H1 (cell line): ENCODE measurements at regions not wholly inside any gene's neighbourhood (a gene's known extent, or its start where the extent isn't known, plus 50 kb on each side); places are given as distances from the start of the nearest gene placed in this dataset.

ENCODE experiments used
- CHD1 ChIP-seq: IDR thresholded peaks from 2 replicates; pipeline ENCODE4 v1.6.1; 2012; ENCODE audit warnings: low read depth, low read length, improper control_type of control experiment
- CTBP2 ChIP-seq: IDR thresholded peaks from 2 replicates; pipeline ENCODE4 v1.7.0; 2011; ENCODE audit warnings: borderline replicate concordance, mild to moderate bottlenecking, moderate library complexity, mixed read lengths, low read length; ENCODE audit not compliant: insufficient read depth, insufficient read length
- HDAC2 ChIP-seq, 2 experiments: fragments of 300-600 bp in 1 of 2; sonication (generic) in 1 of 2; IDR thresholded peaks; 2 replicates each; pipeline ENCODE4 v1.6.1; 2011 to 2012; ENCODE audit warnings: low read depth in 2 of 2, low read length in 2 of 2, mild to moderate bottlenecking in 2 of 2, moderate library complexity in 2 of 2, borderline replicate concordance in 1 of 2, inconsistent platforms in 1 of 2
- NANOG ChIP-seq: IDR thresholded peaks from 2 replicates; pipeline ENCODE4 v1.6.1; 2011; ENCODE audit warnings: low read length, low read depth, mild to moderate bottlenecking, inconsistent platforms; ENCODE audit not compliant: insufficient read depth, poor library complexity, severe bottlenecking
- YY1 ChIP-seq: IDR thresholded peaks from 2 replicates; pipeline ENCODE4 v1.6.1; 2011; ENCODE audit warnings: low read depth, mild to moderate bottlenecking, low read length

- TF ChIP-seq HDAC2 (IDR thresholded peaks at IDR 0.05; ENCODE audit: borderline replicate concordance in 1 of 2, low read depth in 2 of 2, low read length in 2 of 2) (no peak), CHD1 (no peak), CTBP2 (no peak), YY1 (no peak), NANOG (no peak)
Measured at GRCh38 chr4:129246145-129246544, 150.2 kb downstream of the C4orf33 start (continued).
